GM21515 (cell line): ENCODE measurements at regions not wholly inside any gene's neighbourhood (a gene's known extent, or its start where the extent isn't known, plus 50 kb on each side); places are given as distances from the start of the nearest gene placed in this dataset.
A peak's percentile ranks its signal among the peaks of the same experiment; 100 is the strongest.
"Not testable (repeated sequence)": the region's sequence is repeated elsewhere in the genome, so short reads cannot be mapped to it uniquely, and the experiment has no call there.

Experiments used
- ATAC-seq: cut with Tn5 transposase; IDR thresholded peaks from one replicate; pipeline ENCODE4 v1.9.1; 2021; ENCODE audit not compliant: unreplicated experiment

GRCh38 chr20:25848222-25848621, 151.6 kb upstream of the ZNF337 start:
- ATAC-seq, result no peak

- ATAC-seq, result not testable (repeated sequence)
Measured at GRCh38 chr20:25844640-25845039, 148.0 kb upstream of the ZNF337 start.

GRCh38 chr20:25813511-25813910, 116.9 kb upstream of the ZNF337 start:
- ATAC-seq, result not testable (repeated sequence)

- not testable (repeated sequence) for ATAC-seq
Measured at GRCh38 chr20:25798174-25798993, 101.7 kb upstream of the ZNF337 start.

GRCh38 chr20:25797062-25797461, 100.4 kb upstream of the ZNF337 start:
- ATAC-seq, result not testable (repeated sequence)

GRCh38 chr20:25777241-25777640, 80.6 kb upstream of the ZNF337 start:
- ATAC-seq, result not testable (repeated sequence)

GRCh38 chr20:25774711-25775110, 78.1 kb upstream of the ZNF337 start:
- ATAC-seq, result not testable (repeated sequence)

- ATAC-seq, result not testable (repeated sequence)
Measured at GRCh38 chr20:25774203-25774602, 77.5 kb upstream of the ZNF337 start.

GRCh38 chr20:25772437-25772836, 75.8 kb upstream of the ZNF337 start:
- ATAC-seq, result not testable (repeated sequence)

GRCh38 chr20:25771818-25772217, 75.2 kb upstream of the ZNF337 start:
- not testable (repeated sequence) for ATAC-seq

- no peak for ATAC-seq
Measured at GRCh38 chr20:25761596-25761995, 64.9 kb upstream of the ZNF337 start.

- not testable (repeated sequence) for ATAC-seq
Measured at GRCh38 chr20:25761046-25761445, 64.4 kb upstream of the ZNF337 start.

- ATAC-seq, result peak; percentile 93
Measured at GRCh38 chr20:25750765-25751696, 54.4 kb upstream of the ZNF337 start.

- ATAC-seq, result no peak
Measured at GRCh38 chr20:25750220-25750764, 53.6 kb upstream of the ZNF337 start.

- no peak for ATAC-seq
Measured at GRCh38 chr20:25749649-25750048, 53.0 kb upstream of the ZNF337 start.
